ENCODE measurements at regions not wholly inside any gene's neighbourhood (a gene's known extent, or its start where the extent isn't known, plus 50 kb on each side); places are given as distances from the start of the nearest gene placed in this dataset.

GRCh38 chr2:146081459-146081858 lies 1561.5 kb upstream of the ZEB2 start:
- TF ChIP-seq CTCF (conservative IDR thresholded peaks at IDR 0.05 in 1 of 2, IDR thresholded peaks at IDR 0.05 in 1 of 2; ENCODE audit: low read depth in 1 of 2, low read length in 2 of 2) (no peak), EZH2 (IDR thresholded peaks at IDR 0.05; ENCODE audit: low read length, missing control alignments) (no peak)

Data from fibroblast of lung (primary cell).